IPS DF 4.7 (cell line): ENCODE measurements at regions not wholly inside any gene's neighbourhood (a gene's known extent, or its start where the extent isn't known, plus 50 kb on each side); places are given as distances from the start of the nearest gene placed in this dataset.

ENCODE experiments used
- DNase-seq: peaks from one replicate; pipeline ENCODE4 v3.0.0-alpha.2; 2013; ENCODE audit warnings: low spot score; ENCODE audit errors: extremely low read depth

DNA sequence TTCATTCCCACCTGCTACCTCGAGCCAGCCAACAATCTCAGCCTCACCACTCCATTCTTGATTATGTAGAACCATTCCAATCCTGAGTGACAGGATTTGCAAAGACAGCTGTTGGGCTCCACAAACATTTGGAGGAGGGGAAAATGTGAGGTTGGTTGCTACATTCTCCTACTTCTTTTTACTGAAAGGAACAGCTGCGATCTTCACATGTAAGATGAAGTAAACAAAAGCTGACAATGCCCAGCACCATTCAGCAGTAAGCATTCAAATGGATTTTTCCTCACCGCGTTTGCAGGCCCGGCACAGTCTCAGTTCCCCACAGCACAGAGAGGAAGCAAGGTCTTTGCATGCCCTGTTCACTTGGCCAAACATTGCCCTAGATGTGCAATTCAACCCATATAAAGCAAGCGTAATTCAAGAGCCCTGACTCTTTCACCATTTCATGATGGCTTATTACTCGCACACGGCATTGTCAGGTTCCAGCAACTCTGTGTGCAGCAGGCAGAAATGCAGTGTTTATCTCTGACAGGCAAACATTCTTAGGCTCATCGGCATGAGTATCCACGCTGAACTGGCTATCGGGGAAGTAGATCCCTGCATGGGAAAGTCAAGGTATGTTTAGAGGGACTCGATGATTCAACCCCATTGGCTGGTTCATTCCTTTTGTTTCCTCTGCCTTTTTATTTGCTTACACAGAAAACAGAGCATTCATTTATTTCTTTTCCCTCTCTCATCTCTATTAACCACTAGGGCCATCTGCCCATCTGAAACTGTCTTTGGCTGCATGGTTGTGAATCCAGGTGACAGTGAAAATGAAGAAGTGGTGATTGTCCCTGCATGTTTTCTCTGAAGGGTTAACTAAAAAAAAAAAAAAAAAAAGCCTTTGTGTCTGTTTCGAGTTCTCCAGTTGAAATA is 236.1 kb upstream of the PLEKHG7 start:
- no peak for DNase-seq

DNA sequence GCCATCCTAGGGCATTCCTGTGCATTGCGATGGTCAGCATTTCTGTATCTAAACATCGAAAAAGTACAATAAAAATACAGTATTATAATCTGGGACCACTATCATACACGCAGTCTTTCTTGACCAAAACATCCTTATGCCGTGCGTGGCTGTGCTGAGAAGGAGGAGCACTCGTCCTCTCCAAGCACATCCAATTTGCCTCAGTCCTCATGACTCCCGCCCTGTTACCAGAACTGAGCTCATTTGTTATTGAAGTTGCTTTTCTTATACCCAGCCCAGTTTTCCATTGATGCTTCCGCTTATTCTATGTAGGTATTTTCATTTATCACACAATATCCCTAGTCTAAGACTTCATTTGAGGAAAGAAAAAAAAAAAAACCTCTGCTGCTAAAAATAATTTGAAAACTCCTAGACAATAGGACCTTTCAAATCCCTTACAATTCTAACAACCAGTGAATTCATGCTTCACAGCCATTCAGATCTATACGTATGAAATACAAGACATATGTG is 236.9 kb upstream of the PLEKHG7 start:
- DNase-seq: no peak

- DNase-seq: no peak
Observed at GRCh38 chr12:92464911-92465310, 237.9 kb upstream of the PLEKHG7 start.

DNA sequence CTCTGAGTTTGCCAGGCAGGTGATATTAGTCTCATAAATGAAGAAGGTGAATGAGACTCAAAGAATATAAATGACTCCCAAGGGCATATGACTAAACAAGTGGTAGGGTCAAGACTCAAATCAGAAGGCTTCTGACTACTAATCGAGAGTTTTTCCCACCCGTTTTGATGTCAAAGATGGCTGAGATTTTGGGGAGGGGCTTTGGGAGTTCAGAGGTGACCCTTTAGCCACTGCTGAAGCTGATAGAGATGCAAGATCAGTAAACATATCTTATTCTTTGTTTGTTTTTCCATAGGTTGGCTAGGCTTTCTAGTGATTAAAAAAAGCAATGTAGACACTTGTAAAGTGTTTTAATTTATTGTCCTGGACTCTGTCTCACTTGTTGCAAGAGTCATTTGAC is 239.6 kb upstream of the PLEKHG7 start:
- no peak for DNase-seq

DNA sequence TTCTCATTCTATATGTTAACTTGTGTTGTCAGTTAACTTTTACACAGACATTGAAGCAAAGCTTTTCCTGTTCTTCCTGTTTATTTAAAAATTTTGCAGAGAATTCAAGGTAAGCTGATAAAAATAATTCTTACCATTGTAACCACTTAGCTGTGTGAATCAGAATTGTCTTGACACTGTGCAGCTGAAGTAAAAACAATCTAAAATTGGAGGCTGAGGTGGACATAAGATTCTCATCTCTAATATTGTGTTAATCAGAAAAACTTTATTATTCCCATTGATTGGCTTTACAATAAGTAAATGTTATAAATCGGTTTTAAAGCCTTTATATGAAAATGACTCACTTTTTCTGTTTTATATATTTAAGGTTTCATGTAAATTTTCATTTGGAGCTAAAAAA is 240.3 kb upstream of the PLEKHG7 start:
- no peak for DNase-seq

DNA sequence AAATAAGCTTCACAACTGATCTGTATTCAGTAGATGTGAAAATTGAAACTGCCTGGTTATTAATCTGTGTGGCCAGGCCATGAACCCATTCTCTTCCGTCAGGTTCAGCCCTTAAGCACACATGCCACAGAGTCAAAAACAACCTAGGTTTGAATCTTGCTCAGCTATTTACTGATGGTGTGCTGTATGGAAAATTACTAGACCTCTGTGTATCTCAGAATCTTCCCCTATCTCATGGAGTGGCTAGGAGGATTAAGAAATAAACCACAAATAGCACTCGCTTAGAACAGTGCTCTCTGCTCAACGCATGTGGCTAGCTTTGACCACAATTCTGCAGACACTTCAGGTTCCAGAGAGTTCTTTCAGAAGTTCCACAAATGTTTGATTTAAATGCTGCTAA is 240.7 kb upstream of the PLEKHG7 start:
- DNase-seq: no peak

DNA sequence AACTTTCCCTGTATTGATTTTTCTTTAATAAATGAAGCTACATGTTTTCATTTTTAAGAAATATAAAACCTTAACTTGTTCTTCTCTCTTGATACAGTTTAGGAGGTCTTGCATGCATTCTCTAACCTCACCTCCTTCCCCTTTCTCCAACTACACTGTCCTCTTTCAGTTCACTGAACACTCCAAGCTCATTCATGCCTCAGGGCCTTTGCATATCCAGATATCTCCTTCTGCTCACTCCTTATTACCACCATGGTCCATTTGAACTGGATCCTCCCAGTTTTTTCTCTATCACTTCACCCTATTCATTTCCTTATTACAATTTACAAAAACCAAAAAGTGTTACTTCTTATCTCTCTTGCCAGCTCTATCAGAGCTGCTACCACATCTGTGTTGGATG is 242.9 kb upstream of the PLEKHG7 start:
- DNase-seq: no peak

DNA sequence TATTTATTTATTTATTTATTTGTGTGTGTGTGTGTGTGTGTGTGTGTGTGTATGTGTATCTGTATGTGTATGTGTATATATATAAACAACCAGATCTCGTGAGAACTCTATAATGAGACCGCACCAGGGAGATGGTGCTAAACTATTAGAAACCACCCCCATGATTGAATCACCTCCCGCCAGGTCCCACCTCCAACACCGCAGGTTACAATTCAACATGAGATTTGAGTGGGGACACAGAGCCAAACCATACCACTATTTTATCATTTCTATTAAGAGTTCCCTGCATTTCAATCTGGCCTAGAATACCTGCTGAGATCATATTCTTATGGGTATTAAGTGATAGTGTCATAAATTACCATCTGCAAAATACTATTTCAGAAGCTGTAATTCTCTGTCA is 243.8 kb upstream of the PLEKHG7 start:
- no peak for DNase-seq

- DNase-seq: no peak
Observed at GRCh38 chr12:92457458-92458180, 245.2 kb upstream of the PLEKHG7 start.

DNA sequence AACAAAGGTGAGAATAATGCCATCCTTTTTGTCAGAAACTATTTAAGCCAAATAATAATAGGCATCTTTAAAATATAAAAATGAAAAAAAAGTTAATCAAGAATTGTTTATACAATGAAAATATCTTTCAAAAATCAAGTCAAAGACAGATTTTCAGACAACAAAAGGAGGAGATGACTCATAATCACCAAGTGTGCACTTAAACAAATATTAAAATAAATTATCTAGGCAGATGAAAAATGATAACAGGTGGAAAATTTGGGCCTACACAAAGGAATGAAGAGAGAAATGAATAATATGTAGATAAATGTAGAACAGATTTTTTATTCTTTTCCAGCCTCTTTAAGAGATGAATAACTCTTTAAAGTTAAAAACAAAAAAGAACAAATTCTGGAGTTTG is 250.0 kb upstream of the PLEKHG7 start:
- DNase-seq: no peak

DNA sequence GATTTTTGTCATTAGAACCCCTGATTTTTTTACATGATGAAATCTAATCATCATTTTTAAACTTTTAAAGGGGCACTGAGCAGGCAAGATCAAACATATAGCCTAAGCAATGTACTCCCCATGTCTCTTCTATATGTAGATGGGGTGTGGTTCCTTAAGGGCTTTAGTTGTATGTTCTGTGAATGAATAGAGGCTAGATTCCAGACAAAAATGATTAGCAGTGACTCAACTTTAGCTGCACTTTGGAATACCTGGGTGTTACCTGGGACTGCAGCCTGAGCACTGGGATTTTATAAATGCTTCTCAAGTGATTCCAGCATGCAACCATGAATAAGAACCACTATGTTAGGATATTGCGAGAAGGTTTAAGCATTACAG is 256.7 kb upstream of the PLEKHG7 start:
- DNase-seq: no peak

GRCh38 chr12:92445253-92446082 is 257.3 kb upstream of the PLEKHG7 start:
- no peak for DNase-seq

- DNase-seq: no peak
Observed at GRCh38 chr12:92444763-92445162, 258.0 kb upstream of the PLEKHG7 start.

- DNase-seq: no peak
Observed at GRCh38 chr12:92442782-92443181, 260.0 kb upstream of the PLEKHG7 start.

- no peak for DNase-seq
Observed at GRCh38 chr12:92440072-92440471, 262.7 kb upstream of the PLEKHG7 start.

DNA sequence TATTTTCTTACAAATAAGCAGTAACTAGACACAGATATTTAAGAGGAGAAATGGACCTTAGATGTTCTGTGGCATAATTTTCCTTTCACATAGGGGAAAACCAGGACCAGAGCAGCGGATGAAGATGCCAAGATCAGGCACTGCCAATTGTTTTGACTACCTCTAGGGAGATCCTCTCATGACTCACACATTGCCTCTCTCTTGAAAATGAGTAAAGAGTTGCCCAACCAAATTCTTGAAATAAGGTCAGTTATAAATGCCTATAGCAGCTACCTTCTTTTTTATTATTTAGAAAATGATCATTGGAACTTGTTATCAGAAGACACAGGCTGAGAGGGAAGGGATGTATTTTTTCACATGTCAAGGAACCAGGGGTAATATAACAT is 263.4 kb upstream of the PLEKHG7 start:
- DNase-seq: no peak

DNA sequence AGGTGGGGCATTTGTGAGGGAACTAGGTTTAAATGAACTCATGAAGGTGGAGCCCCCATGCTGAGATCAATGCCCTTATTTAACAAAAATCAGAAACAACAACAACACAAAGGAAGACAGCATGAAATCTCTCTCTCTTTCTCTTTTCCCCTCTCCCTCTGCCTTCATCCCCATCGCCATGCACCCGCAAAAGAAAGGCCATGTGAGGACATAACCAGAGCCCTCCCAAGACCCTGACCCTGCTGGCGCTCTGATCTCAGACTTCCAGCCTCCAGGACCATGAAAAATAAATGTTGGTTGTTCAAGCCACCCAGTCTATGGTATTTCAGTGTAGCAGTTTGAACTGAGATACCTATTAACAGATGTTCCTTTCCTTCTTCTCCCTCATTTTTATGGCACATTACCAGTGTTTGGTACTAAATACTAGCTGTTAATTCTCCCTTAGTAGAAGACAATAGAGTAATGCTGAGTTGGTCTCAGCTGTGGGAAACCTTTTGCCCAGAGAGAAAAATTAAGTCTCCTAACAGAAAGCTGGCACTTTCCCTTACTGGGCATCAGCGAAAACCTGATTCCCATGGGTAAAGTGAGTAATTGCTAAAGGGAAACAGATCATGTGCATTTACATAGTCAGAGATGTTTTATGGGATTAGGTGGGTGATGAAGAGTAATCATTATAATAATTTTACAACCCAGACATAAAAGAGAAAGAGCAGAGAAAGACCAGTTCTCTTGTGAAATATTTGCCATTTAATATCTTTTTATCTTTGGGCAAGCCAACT is 264.0 kb upstream of the PLEKHG7 start:
- no peak for DNase-seq

- DNase-seq: no peak
Observed at GRCh38 chr12:92437452-92437851, 265.3 kb upstream of the PLEKHG7 start.

- no peak for DNase-seq
Observed at GRCh38 chr12:92436856-92437255, 265.9 kb upstream of the PLEKHG7 start.

DNA sequence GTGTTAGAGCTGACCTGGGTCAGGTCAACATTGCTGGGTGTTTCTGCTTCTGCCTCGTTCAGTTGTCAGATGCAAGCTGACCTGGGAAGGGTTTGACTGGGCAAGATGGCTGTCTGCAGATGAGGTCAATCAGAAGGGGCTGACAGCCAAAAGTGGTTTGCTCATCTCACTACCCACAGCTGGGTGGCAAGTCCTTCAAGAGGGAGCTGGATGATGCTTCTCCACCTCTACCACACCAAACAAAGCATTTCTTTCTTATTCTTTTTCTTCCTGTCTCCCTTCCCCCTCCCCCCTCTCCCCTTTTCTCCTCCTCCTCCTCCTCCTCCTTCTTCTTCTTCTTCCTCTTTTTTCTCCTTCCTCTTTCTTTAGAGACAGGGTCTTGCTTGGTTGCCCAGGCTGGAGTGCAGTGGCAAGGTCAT is 268.2 kb upstream of the PLEKHG7 start:
- no peak for DNase-seq
